H9 (cell line): ENCODE measurements at regions not wholly inside any gene's neighbourhood (a gene's known extent, or its start where the extent isn't known, plus 50 kb on each side); places are given as distances from the start of the nearest gene placed in this dataset.

Source experiments
- DNase-seq: peaks from one replicate; pipeline ENCODE4 v3.0.0-alpha.2; 2017
- H2AFZ ChIP-seq: one replicate; pipeline ENCODE4 v1.6.1; 2013; ENCODE audit warnings: mild to moderate bottlenecking, low read length, control low read depth, moderate library complexity
- H2AK5ac ChIP-seq: 2 replicates; pipeline ENCODE4 v1.6.1; 2013; ENCODE audit warnings: low read length, control low read depth, mixed read lengths; ENCODE audit not compliant: insufficient read length
- H2BK120ac ChIP-seq: one replicate; pipeline ENCODE4 v1.6.1; 2013; ENCODE audit warnings: low read depth, mild to moderate bottlenecking, low read length, control low read depth, inconsistent platforms; ENCODE audit not compliant: poor library complexity, severe bottlenecking
- H2BK12ac ChIP-seq: 2 replicates; pipeline ENCODE4 v1.6.1; 2013; ENCODE audit warnings: low read length, control low read depth, mixed read lengths, low read depth; ENCODE audit not compliant: insufficient read length
- H2BK15ac ChIP-seq: 2 replicates; pipeline ENCODE4 v1.6.1; 2013; ENCODE audit warnings: low read depth, low read length, control low read depth
- H2BK20ac ChIP-seq: one replicate; pipeline ENCODE4 v1.6.1; 2013; ENCODE audit warnings: low read depth, mild to moderate bottlenecking, low read length, control low read depth, inconsistent platforms; ENCODE audit not compliant: poor library complexity, severe bottlenecking
- H2BK5ac ChIP-seq: 2 replicates; pipeline ENCODE4 v1.6.1; 2013; ENCODE audit warnings: low read length, control low read depth, mixed read lengths; ENCODE audit not compliant: insufficient read length
- H3K14ac ChIP-seq: 2 replicates; pipeline ENCODE4 v1.6.1; 2013; ENCODE audit warnings: low read length, control low read depth; ENCODE audit not compliant: insufficient read depth
- H3K18ac ChIP-seq: 2 replicates; pipeline ENCODE4 v1.6.1; 2013; ENCODE audit warnings: low read depth, mild to moderate bottlenecking, mixed read lengths, low read length, control low read depth; ENCODE audit not compliant: insufficient read length
- H3K23ac ChIP-seq: 2 replicates; pipeline ENCODE4 v1.6.1; 2013; ENCODE audit warnings: low read length, control low read depth, mixed read lengths, low read depth; ENCODE audit not compliant: insufficient read length
- H3K23me2 ChIP-seq: 2 replicates; pipeline ENCODE4 v1.6.1; 2013; ENCODE audit warnings: low read depth, mild to moderate bottlenecking, mixed read lengths, low read length, control low read depth; ENCODE audit not compliant: insufficient read length, poor library complexity, severe bottlenecking
- H3K27ac ChIP-seq: 2 replicates; pipeline ENCODE4 v1.5.1; 2013; ENCODE audit warnings: low read length, control low read depth, mixed read lengths, low read depth; ENCODE audit not compliant: insufficient read length
- H3K27me3 ChIP-seq: 2 replicates; pipeline ENCODE4 v1.6.1; 2013; ENCODE audit warnings: low read length, control low read depth, inconsistent platforms; ENCODE audit not compliant: insufficient read depth
- H3K4ac ChIP-seq: 2 replicates; pipeline ENCODE4 v1.6.1; 2013; ENCODE audit warnings: low read depth, mild to moderate bottlenecking, control low read depth, inconsistent platforms, low read length, moderate library complexity
- H3K4me1 ChIP-seq: 2 replicates; pipeline ENCODE4 v1.6.1; 2013; ENCODE audit warnings: low read length, control low read depth, inconsistent platforms; ENCODE audit not compliant: insufficient read depth
- H3K4me2 ChIP-seq: 2 replicates; pipeline ENCODE4 v1.6.1; 2013; ENCODE audit warnings: low read length, control low read depth, mixed read lengths; ENCODE audit not compliant: insufficient read length, insufficient read depth
- H3K56ac ChIP-seq: 2 replicates; pipeline ENCODE4 v1.6.1; 2013; ENCODE audit warnings: low read depth, mild to moderate bottlenecking, mixed read lengths, low read length, control low read depth; ENCODE audit not compliant: insufficient read length
- H3K79me1 ChIP-seq: 2 replicates; pipeline ENCODE4 v1.6.1; 2013; ENCODE audit warnings: low read depth, mild to moderate bottlenecking, moderate library complexity, low read length, control low read depth, inconsistent platforms; ENCODE audit not compliant: insufficient read depth, poor library complexity, severe bottlenecking
- H3K79me2 ChIP-seq: 2 replicates; pipeline ENCODE4 v1.6.1; 2013; ENCODE audit warnings: low read length, control low read depth, inconsistent platforms; ENCODE audit not compliant: insufficient read depth
- H3K9ac ChIP-seq: 2 replicates; pipeline ENCODE4 v1.6.1; 2013; ENCODE audit warnings: low read length, control low read depth, mixed read lengths; ENCODE audit not compliant: insufficient read length; ENCODE audit errors: extremely low read depth
- H3K9me3 ChIP-seq: one replicate; pipeline ENCODE4 v1.6.1; 2013; ENCODE audit warnings: low read depth, low read length, inconsistent platforms; ENCODE audit not compliant: control insufficient read depth
- H3T11ph ChIP-seq: one replicate; pipeline ENCODE4 v1.6.1; 2013; ENCODE audit warnings: mild to moderate bottlenecking, low read length, control low read depth, inconsistent platforms
- H4K20me1 ChIP-seq: one replicate; pipeline ENCODE4 v1.6.1; 2013; ENCODE audit not compliant: control insufficient read depth, insufficient read length, insufficient read depth
- H4K5ac ChIP-seq: 2 replicates; pipeline ENCODE4 v1.6.1; 2013; ENCODE audit warnings: low read depth, mild to moderate bottlenecking, mixed read lengths, low read length, control low read depth; ENCODE audit not compliant: insufficient read length
- H4K8ac ChIP-seq: replicated peaks from 2 replicates; pipeline ENCODE4 v1.6.1; 2013; ENCODE audit warnings: low read length, control low read depth, mixed read lengths, low read depth; ENCODE audit not compliant: insufficient read length
- H4K91ac ChIP-seq: 2 replicates; pipeline ENCODE4 v1.6.1; 2013; ENCODE audit warnings: low read depth, mild to moderate bottlenecking, moderate library complexity, mixed read lengths, low read length, control low read depth; ENCODE audit not compliant: insufficient read length
- H3K27ac Mint-ChIP-seq, 3 experiments: 2 replicates in 2 of 3; 3 replicates in 1 of 3; pipeline ENCODE4 v1.8.0; 2020 to 2021; ENCODE audit warnings: mixed read lengths in 3 of 3, mild to moderate bottlenecking in 1 of 3, moderate library complexity in 1 of 3
- H3K27me3 Mint-ChIP-seq: 2 replicates; pipeline ENCODE4 v1.8.0; 2021; ENCODE audit warnings: low read depth, mild to moderate bottlenecking, moderate library complexity, mixed read lengths
- H3K36me3 Mint-ChIP-seq, 3 experiments: 2 replicates in 2 of 3; 3 replicates in 1 of 3; pipeline ENCODE4 v1.8.0; 2020 to 2021; ENCODE audit warnings: low read depth in 3 of 3, mixed read lengths in 3 of 3; ENCODE audit not compliant: insufficient read depth in 1 of 3
- H3K4me1 Mint-ChIP-seq, 2 experiments: 2 replicates each; pipeline ENCODE4 v1.8.0; 2020; ENCODE audit warnings: mixed read lengths in 2 of 2
- H3K4me3 Mint-ChIP-seq, 2 experiments: 2 replicates in 1 of 2; 3 replicates in 1 of 2; pipeline ENCODE4 v1.8.0; 2020 to 2021; ENCODE audit warnings: mild to moderate bottlenecking in 2 of 2, mixed read lengths in 2 of 2, moderate library complexity in 1 of 2
- H3K9me3 Mint-ChIP-seq, 2 experiments: 2 replicates in 1 of 2; 3 replicates in 1 of 2; pipeline ENCODE4 v1.8.0; 2020; ENCODE audit warnings: mild to moderate bottlenecking in 2 of 2, mixed read lengths in 2 of 2, moderate library complexity in 1 of 2
- CTCF ChIP-seq: fragments of 200-600 bp; sonication (generic); conservative IDR thresholded peaks from 3 replicates; pipeline ENCODE4 v1.8.0; 2021; ENCODE audit warnings: antibody characterized with exemption, mild to moderate bottlenecking
- WGBS: extraction: QIAGEN DNeasy Blood & Tissue Kit; methylation state at CpG from one replicate; pipeline ENCODE4 v1.1.7; 2013; ENCODE audit warnings: missing lambda C conversion rate, low lambda C conversion rate, mixed read lengths; ENCODE audit not compliant: insufficient read length; ENCODE audit errors: extremely low coverage; 5-methylcytosine and 5-hydroxymethylcytosine counted together

DNA sequence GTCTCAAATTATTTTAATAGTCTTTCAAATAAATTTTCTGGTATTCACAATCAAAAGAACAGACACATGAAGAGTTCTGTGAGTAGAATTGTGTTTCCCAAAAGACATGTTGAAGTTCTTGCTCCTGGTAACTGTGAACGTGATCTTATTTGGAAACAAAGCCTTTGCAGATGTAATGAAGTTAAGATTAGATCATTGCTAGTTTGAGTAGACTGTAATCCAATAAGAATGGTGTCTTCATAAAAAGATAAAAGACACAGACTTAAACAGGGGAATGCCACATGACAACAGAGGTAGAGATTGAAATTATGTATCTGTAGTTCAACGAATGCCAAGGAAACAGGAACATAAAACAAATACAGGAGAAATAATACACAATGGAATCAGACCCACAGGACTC, 357.4 kb upstream of the CA10 start:
- no peak overlapping the region for H3K4me2 ChIP-seq
- no peaks in the 10 kb centered on the region for H3K27me3 Mint-ChIP-seq
- no peak overlapping the region for H3K27ac Mint-ChIP-seq
- H3K56ac ChIP-seq = no peak overlapping the region
- H2AK5ac ChIP-seq = no peak overlapping the region
- WGBS = no CpG with 5 or more reads among the region's 2 CpGs
- TF ChIP-seq CTCF = no peak
- no peak overlapping the region for H2BK120ac ChIP-seq
- H2BK12ac ChIP-seq = no peak overlapping the region
- H4K20me1 ChIP-seq = no peaks in the 10 kb centered on the region
- H4K8ac ChIP-seq = no peak overlapping the region
- no peaks in the 10 kb centered on the region; a peak in 1 of 5 replicates for H3K9me3 Mint-ChIP-seq
- no peak overlapping the region for H3K18ac ChIP-seq
- H3K4ac ChIP-seq = no peak overlapping the region
- H3K4me1 Mint-ChIP-seq = peaks cover 7 to 8% of the 10 kb centered on the region in 2 experiments
- H3K79me2 ChIP-seq = no peaks in the 10 kb centered on the region
- H2AFZ ChIP-seq = no peak overlapping the region
- H3K36me3 Mint-ChIP-seq = no peaks in the 10 kb centered on the region
- H3K27ac ChIP-seq = no peak overlapping the region
- no peak overlapping the region for H2BK15ac ChIP-seq
- H4K5ac ChIP-seq = no peak overlapping the region
- DNase-seq = no peak
- H3K9me3 ChIP-seq = no peaks in the 10 kb centered on the region
- H2BK5ac ChIP-seq = no peak overlapping the region
- no peak overlapping the region for H3K14ac ChIP-seq
- no peak overlapping the region for H2BK20ac ChIP-seq
- H3K9ac ChIP-seq = no peak overlapping the region
- no peak overlapping the region for H4K91ac ChIP-seq
- no peak overlapping the region for H3K4me3 Mint-ChIP-seq
- H3K79me1 ChIP-seq = no peaks in the 10 kb centered on the region
- no peaks in the 10 kb centered on the region for H3K23me2 ChIP-seq
- no peak overlapping the region for H3K23ac ChIP-seq
- no peaks in the 10 kb centered on the region for H3K4me1 ChIP-seq
- H3T11ph ChIP-seq = no peak overlapping the region
- H3K27me3 ChIP-seq = no peaks in the 10 kb centered on the region
